RPMI8226 (cell line): ENCODE measurements at regions not wholly inside any gene's neighbourhood (a gene's known extent, or its start where the extent isn't known, plus 50 kb on each side); places are given as distances from the start of the nearest gene placed in this dataset.

ENCODE experiments used
- DNase-seq: peaks from one replicate; pipeline ENCODE4 v3.0.0-alpha.2; 2015

GRCh38 chr2:66805016-66805865, 370.3 kb downstream of the MEIS1 start:
- DNase-seq = no peak

GRCh38 chr2:66805968-66806367, 371.0 kb downstream of the MEIS1 start:
- DNase-seq = no peak

- DNase-seq = no peak
Measured at GRCh38 chr2:66813525-66813924, 378.6 kb downstream of the MEIS1 start.

- DNase-seq = no peak
Measured at GRCh38 chr2:66813976-66814375, 379.1 kb downstream of the MEIS1 start.

- DNase-seq = no peak
Measured at GRCh38 chr2:66814916-66815315, 380.0 kb downstream of the MEIS1 start.

- DNase-seq = no peak
Measured at GRCh38 chr2:66815886-66816285, 381.0 kb downstream of the MEIS1 start.

GRCh38 chr2:66821168-66821567, 386.2 kb downstream of the MEIS1 start:
- DNase-seq = no peak

- no peak for DNase-seq
Measured at GRCh38 chr2:66822186-66822585, 387.3 kb downstream of the MEIS1 start.

GRCh38 chr2:66824926-66825325, 390.0 kb downstream of the MEIS1 start:
- DNase-seq = no peak

GRCh38 chr2:66827851-66828250, 392.9 kb downstream of the MEIS1 start:
- DNase-seq = no peak

GRCh38 chr2:66828876-66829275, 394.0 kb downstream of the MEIS1 start:
- no peak for DNase-seq

- DNase-seq = no peak
Measured at GRCh38 chr2:66830881-66831280, 396.0 kb downstream of the MEIS1 start.

- DNase-seq = no peak
Measured at GRCh38 chr2:66832646-66833435, 397.9 kb downstream of the MEIS1 start.

- DNase-seq = no peak
Measured at GRCh38 chr2:66834859-66835258, 399.9 kb downstream of the MEIS1 start.

- no peak for DNase-seq
Measured at GRCh38 chr2:66836851-66837250, 401.9 kb downstream of the MEIS1 start.

- no peak for DNase-seq
Measured at GRCh38 chr2:66839551-66840320, 404.8 kb downstream of the MEIS1 start.

- no peak for DNase-seq
Measured at GRCh38 chr2:66840321-66841002, 405.5 kb downstream of the MEIS1 start.

- no peak for DNase-seq
Measured at GRCh38 chr2:66843847-66844246, 408.9 kb downstream of the MEIS1 start.

GRCh38 chr2:66845307-66845706, 410.4 kb downstream of the MEIS1 start:
- DNase-seq = no peak

GRCh38 chr2:66846887-66847286, 412.0 kb downstream of the MEIS1 start:
- DNase-seq = no peak

GRCh38 chr2:66849153-66849755, 414.3 kb downstream of the MEIS1 start:
- no peak for DNase-seq

- DNase-seq = no peak
Measured at GRCh38 chr2:66850376-66850775, 415.5 kb downstream of the MEIS1 start.
